ENCODE measurements at regions not wholly inside any gene's neighbourhood (a gene's known extent, or its start where the extent isn't known, plus 50 kb on each side); places are given as distances from the start of the nearest gene placed in this dataset.

- TF ChIP-seq THRB (CRISPR knock-in tag; conservative IDR thresholded peaks at IDR 0.05): no peak
- peak in 1 of 2 experiments; percentile 13; a peak in 1 of 4 replicates for TF ChIP-seq KDM1A (IDR thresholded peaks at IDR 0.05)
- TF ChIP-seq SUPT5H (IDR thresholded peaks at IDR 0.05): no peak
- TF ChIP-seq, protein P1, sequence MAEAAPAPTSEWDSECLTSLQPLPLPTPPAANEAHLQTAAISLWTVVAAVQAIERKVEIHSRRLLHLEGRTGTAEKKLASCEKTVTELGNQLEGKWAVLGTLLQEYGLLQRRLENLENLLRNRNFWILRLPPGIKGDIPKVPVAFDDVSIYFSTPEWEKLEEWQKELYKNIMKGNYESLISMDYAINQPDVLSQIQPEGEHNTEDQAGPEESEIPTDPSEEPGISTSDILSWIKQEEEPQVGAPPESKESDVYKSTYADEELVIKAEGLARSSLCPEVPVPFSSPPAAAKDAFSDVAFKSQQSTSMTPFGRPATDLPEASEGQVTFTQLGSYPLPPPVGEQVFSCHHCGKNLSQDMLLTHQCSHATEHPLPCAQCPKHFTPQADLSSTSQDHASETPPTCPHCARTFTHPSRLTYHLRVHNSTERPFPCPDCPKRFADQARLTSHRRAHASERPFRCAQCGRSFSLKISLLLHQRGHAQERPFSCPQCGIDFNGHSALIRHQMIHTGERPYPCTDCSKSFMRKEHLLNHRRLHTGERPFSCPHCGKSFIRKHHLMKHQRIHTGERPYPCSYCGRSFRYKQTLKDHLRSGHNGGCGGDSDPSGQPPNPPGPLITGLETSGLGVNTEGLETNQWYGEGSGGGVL (CRISPR knock-in tag; IDR thresholded peaks at IDR 0.05): no peak
These were observed 350.8 kb upstream of the C16orf82 start (continued) for GRCh38 chr16:26715969-26716368.

- no TSS peak for BruUV-seq (replicated peaks)
- Histone ChIP-seq H3K4me1 (replicated peaks in 1 of 2; ENCODE audit: control insufficient read depth in 2 of 2, insufficient read depth in 2 of 2, low read length in 2 of 2) (no peaks in the 10 kb centered on the region), H3K9me1 (ENCODE audit: control insufficient read depth, insufficient read depth, low read length) (no peaks in the 10 kb centered on the region), H3K4me2 (ENCODE audit: insufficient read depth, low read length) (no peak overlapping the region), H2AFZ (ENCODE audit: low read depth, low read length) (no peak overlapping the region), H4K20me1 (replicated peaks; ENCODE audit: control insufficient read depth, insufficient read depth, low read length) (no peaks in the 10 kb centered on the region), H3K36me3 (ENCODE audit: control insufficient read depth, insufficient read depth, low read length) (no peaks in the 10 kb centered on the region), H3K27me3 (ENCODE audit: control insufficient read depth in 2 of 2, insufficient read depth in 2 of 2, low read length in 2 of 2) (0 out of 5 replicates have a peak, but pooled peaks cover 2 to 3% of the 10 kb centered on the region in 2 experiments), H3K27ac (ENCODE audit: extremely low read depth, low read depth, low read length) (no peak overlapping the region), H3K79me2 (ENCODE audit: control insufficient read depth, insufficient read depth, low read length) (no peaks in the 10 kb centered on the region), H3K9me3 (replicated peaks; ENCODE audit: control insufficient read depth, insufficient read depth, low read depth, low read length) (no peaks in the 10 kb centered on the region), H3K4me3 (no peak overlapping the region), H3K9ac (ENCODE audit: insufficient read depth in 1 of 2, low read depth in 2 of 2, low read length in 2 of 2) (no peak overlapping the region)
- ChIA-PET POLR2A (interaction anchor here (0.7 kb wide), 1 partner anchor 9 kb away, joined by 3 read pairs; no protein-coding TSS in a partner anchor), CTCF (ENCODE audit: low intra/inter-chr PET ratio) (no interaction called here)
- 0% methylated on average over 5 of the region's 5 CpGs for WGBS (ENCODE audit: insufficient coverage, low coverage, missing lambda C conversion rate)
- DNase-seq (ENCODE audit: extremely low read depth in 1 of 4, low spot score in 3 of 4) (no peak), FAIRE-seq (no peak), ATAC-seq (no peak)
- intact Hi-C loops (cut with micrococcal nuclease): no loop called here
- in situ Hi-C loops (cut with MboI): no loop called here
- peak; percentile 42 for TF ChIP-seq RFX1 (IDR thresholded peaks at IDR 0.05)
- TF ChIP-seq, protein P2, sequence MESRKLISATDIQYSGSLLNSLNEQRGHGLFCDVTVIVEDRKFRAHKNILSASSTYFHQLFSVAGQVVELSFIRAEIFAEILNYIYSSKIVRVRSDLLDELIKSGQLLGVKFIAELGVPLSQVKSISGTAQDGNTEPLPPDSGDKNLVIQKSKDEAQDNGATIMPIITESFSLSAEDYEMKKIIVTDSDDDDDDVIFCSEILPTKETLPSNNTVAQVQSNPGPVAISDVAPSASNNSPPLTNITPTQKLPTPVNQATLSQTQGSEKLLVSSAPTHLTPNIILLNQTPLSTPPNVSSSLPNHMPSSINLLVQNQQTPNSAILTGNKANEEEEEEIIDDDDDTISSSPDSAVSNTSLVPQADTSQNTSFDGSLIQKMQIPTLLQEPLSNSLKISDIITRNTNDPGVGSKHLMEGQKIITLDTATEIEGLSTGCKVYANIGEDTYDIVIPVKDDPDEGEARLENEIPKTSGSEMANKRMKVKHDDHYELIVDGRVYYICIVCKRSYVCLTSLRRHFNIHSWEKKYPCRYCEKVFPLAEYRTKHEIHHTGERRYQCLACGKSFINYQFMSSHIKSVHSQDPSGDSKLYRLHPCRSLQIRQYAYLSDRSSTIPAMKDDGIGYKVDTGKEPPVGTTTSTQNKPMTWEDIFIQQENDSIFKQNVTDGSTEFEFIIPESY (CRISPR knock-in tag; IDR thresholded peaks at IDR 0.05): no peak
These were observed 348.9 kb upstream of the C16orf82 start for GRCh38 chr16:26717826-26718225.
